ENCODE measurements at regions not wholly inside any gene's neighbourhood (a gene's known extent, or its start where the extent isn't known, plus 50 kb on each side); places are given as distances from the start of the nearest gene placed in this dataset.

DNA sequence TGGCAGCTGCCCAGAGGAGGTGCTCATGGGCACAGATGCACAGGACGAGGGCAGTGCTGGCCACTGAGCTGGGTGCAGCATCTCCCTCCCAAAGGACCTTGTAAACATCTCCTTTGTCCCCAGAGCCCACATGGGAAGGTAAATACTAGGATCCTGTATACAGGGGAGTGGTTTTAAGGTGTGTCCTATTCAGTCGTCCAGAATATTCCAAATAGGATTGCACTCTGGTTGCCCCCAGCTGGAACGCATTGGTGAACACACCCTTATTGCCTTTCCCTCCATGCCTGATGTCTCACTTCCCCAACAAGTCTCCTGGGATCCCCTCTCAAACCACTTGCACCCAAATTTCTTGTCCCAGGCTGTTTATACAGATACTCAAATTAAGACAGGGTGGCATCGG is 152.0 kb upstream of the PCBD1 start:
- no peak for TF ChIP-seq CTCF (IDR thresholded peaks at IDR 0.05; ENCODE audit: borderline replicate concordance, extremely low read depth, low read length, poor library complexity, severe bottlenecking)
- no peak for TF ChIP-seq EZH2 (IDR thresholded peaks at IDR 0.05; ENCODE audit: borderline replicate concordance, low read depth, low read length, severe bottlenecking)
